ENCODE measurements at regions not wholly inside any gene's neighbourhood (a gene's known extent, or its start where the extent isn't known, plus 50 kb on each side); places are given as distances from the start of the nearest gene placed in this dataset.

- TF ChIP-seq POLR2A (IDR thresholded peaks at IDR 0.05), result no peak
- no peak for TF ChIP-seq CTCF (IDR thresholded peaks at IDR 0.05)
Observed at GRCh38 chr1:29632806-29633615, 396.7 kb downstream of the PTPRU start.
